22Rv1 (cell line): ENCODE measurements at regions not wholly inside any gene's neighbourhood (a gene's known extent, or its start where the extent isn't known, plus 50 kb on each side); places are given as distances from the start of the nearest gene placed in this dataset.

Experiments
- ZFX ChIP-seq: fragments of 450-650 bp; IDR thresholded peaks from 2 replicates; pipeline ENCODE4 v1.6.1; 2017; ENCODE audit warnings: antibody characterized with exemption, borderline replicate concordance
- TF ChIP-seq, protein P1 (sequence below): fragments of 450-650 bp; IDR thresholded peaks from 2 replicates; pipeline ENCODE4 v1.5.1; 2017; ENCODE audit warnings: mild to moderate bottlenecking

DNA sequence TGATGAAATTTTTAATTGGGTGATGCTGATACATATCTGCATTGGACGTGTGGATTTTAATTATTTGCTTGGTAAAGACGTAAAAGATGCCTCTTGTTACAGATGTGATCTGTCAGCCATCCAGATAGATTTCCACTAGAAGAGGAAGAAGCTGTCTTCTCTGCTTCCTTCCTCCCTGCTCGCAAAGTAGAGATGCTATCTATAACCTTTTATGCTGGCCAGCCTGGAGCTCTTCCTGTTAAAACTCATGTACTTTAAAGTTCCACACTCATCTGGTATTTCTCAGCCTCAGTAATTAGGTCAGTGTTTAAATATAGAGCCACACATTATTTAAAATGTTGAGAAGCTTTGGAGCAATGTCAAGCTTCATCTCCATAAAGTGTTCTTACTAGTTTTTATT lies 51.2 kb upstream of the TMEM229A start:
- TF ChIP-seq, protein P1, sequence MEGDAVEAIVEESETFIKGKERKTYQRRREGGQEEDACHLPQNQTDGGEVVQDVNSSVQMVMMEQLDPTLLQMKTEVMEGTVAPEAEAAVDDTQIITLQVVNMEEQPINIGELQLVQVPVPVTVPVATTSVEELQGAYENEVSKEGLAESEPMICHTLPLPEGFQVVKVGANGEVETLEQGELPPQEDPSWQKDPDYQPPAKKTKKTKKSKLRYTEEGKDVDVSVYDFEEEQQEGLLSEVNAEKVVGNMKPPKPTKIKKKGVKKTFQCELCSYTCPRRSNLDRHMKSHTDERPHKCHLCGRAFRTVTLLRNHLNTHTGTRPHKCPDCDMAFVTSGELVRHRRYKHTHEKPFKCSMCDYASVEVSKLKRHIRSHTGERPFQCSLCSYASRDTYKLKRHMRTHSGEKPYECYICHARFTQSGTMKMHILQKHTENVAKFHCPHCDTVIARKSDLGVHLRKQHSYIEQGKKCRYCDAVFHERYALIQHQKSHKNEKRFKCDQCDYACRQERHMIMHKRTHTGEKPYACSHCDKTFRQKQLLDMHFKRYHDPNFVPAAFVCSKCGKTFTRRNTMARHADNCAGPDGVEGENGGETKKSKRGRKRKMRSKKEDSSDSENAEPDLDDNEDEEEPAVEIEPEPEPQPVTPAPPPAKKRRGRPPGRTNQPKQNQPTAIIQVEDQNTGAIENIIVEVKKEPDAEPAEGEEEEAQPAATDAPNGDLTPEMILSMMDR = no peak
- no peak for TF ChIP-seq ZFX
